Gastrocnemius medialis (tissue), 4 donors: ENCODE measurements at regions not wholly inside any gene's neighbourhood (a gene's known extent, or its start where the extent isn't known, plus 50 kb on each side); places are given as distances from the start of the nearest gene placed in this dataset.

Experiments used
- CTCF ChIP-seq, 5 experiments: fragments of 450-650 bp in 3 of 5; fragments of 200-600 bp in 2 of 5; sonication (generic) in 2 of 5; IDR thresholded peaks in 4 of 5; conservative IDR thresholded peaks in 1 of 5; 1 replicate in 4 of 5; 2 replicates in 1 of 5; pipeline ENCODE4 v1.5.1; 2016 to 2019; ENCODE audit warnings: antibody characterized with exemption in 5 of 5, mild to moderate bottlenecking in 3 of 5, moderate library complexity in 3 of 5
- POLR2A ChIP-seq, 2 donors: fragments of 450-650 bp; IDR thresholded peaks; one replicate each; pipeline ENCODE4 v1.6.1; 2017; ENCODE audit warnings: antibody characterized with exemption in 2 of 2, mild to moderate bottlenecking in 2 of 2, moderate library complexity in 2 of 2

GRCh38 chr1:67524143-67525052, 94.2 kb upstream of the SERBP1 start:
- TF ChIP-seq CTCF (IDR thresholded peaks at IDR 0.05 in 4 of 5, conservative IDR thresholded peaks at IDR 0.05 in 1 of 5) = no peak
- TF ChIP-seq POLR2A (IDR thresholded peaks at IDR 0.05) = no peak
